Fibroblast of gingiva (primary cell): ENCODE measurements at regions not wholly inside any gene's neighbourhood (a gene's known extent, or its start where the extent isn't known, plus 50 kb on each side); places are given as distances from the start of the nearest gene placed in this dataset.
"Not testable (repeated sequence)": the region's sequence is repeated elsewhere in the genome, so short reads cannot be mapped to it uniquely, and the experiment has no call there.

ENCODE experiments used
- DNase-seq: peaks from one replicate; pipeline ENCODE4 v3.0.0-alpha.2; 2011; ENCODE audit warnings: low read depth

GRCh38 chr4:24208691-24209090, 318.8 kb upstream of the PPARGC1A start:
- no peak for DNase-seq

GRCh38 chr4:24204708-24205107, 314.9 kb upstream of the PPARGC1A start:
- DNase-seq, result not testable (repeated sequence)

- DNase-seq, result no peak
Observed at GRCh38 chr4:24203926-24204325, 314.1 kb upstream of the PPARGC1A start.

GRCh38 chr4:24202579-24202978, 312.7 kb upstream of the PPARGC1A start:
- no peak for DNase-seq

DNA sequence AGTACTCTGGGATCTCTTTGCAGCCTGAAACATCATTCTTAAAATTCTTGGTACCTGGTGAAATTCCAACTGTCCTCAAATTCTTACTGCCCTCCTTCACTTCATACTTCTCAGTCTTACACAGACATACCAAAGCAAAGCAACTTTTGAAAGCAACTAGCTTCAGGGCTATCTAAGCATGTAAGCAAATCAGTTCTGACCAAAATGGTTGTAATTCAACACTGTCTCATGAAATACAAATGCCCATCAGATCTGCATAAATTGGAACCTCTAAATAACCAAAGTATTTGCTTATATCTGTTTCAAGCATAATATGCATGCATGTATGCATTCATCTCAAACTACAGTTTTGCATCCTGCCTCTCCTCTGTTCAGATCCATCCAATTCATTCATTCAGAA, 308.1 kb upstream of the PPARGC1A start:
- DNase-seq, result no peak

GRCh38 chr4:24196785-24197184, 306.9 kb upstream of the PPARGC1A start:
- no peak for DNase-seq

GRCh38 chr4:24195991-24196736, 306.3 kb upstream of the PPARGC1A start:
- DNase-seq, result no peak

GRCh38 chr4:24192018-24192641, 302.3 kb upstream of the PPARGC1A start:
- DNase-seq, result no peak

DNA sequence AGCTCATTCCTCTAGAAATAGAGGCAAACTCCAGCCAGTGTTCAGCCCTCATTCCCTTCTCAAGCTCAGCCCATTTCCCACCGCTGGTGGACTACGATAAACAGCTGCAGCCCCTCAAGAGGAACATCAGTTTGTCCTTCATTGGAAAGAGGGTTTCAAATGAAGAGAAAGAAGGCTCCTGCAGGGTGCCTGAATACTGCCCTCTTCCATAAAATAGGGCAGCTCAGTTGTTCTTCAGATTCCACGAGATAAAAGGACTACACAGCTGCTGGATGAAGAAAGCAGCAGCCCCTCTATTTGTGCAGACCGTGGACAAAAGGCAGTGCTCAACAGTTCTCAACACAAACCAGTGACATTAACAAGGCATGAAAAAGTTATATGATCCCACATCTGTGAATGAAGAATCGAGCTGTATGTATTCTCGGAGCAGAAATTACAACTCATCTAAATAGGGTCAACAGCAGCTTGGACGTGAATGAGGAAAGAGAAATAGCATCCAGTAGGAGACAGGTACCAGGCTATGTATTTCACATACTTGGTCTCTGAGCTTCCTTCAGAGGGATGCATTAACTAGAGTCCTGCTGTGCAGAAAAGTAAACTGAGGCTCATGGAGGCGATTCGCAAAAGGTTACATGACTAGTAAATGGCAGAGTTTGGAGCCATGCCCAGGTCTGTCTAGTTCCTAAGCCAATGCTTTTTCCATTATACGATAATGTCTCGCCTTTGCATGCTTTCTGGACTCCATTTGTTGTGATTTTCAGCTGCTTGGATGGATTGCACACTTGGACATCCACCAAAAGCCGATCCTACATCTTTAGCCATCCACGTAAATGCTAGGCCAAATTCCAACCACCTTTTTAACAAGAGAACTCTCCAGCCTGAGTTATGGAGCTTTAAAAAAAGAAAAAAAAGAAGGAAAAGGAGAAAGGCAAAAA, 301.2 kb upstream of the PPARGC1A start:
- no peak for DNase-seq

- no peak for DNase-seq
Observed at GRCh38 chr4:24188459-24188858, 298.6 kb upstream of the PPARGC1A start.

DNA sequence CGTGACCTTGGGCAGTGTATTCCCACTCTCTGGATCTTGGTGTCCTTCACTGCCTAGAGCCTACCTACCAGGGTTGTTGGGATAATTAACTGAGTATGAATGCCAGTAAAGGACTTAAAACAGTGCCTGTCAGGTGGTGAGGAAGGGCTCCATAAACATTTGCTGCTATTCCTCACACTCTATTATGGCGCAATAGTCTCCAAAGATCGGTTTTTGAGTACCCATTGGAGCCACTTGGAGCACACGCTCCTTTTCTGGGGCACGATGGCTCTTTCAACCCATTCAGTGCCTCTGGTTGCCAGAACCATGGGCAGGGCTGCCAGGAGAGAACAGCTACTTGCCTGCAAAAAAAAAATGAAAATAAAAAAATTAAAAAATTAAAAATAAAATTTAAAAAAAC, 296.6 kb upstream of the PPARGC1A start:
- DNase-seq, result no peak

- no peak for DNase-seq
Observed at GRCh38 chr4:24181005-24181404, 291.2 kb upstream of the PPARGC1A start.

DNA sequence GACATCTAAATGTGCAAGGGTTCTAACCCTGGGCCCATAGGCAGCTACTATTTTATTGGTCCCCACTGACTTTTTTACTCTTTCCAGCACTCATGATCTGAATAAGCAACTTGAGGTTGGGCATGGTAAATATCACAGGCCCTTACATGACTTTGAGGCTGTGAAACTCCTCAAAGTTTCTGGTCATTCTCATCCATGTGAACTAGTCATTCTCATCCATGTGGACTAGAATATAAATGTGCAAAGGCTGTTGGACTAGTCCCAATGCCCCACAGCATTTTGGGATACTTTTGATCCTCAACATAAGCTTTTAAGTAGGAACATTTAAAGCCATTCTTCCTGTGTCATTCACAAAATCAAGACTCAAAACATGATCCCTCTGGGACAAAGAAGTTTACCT, 290.7 kb upstream of the PPARGC1A start:
- DNase-seq, result no peak

DNA sequence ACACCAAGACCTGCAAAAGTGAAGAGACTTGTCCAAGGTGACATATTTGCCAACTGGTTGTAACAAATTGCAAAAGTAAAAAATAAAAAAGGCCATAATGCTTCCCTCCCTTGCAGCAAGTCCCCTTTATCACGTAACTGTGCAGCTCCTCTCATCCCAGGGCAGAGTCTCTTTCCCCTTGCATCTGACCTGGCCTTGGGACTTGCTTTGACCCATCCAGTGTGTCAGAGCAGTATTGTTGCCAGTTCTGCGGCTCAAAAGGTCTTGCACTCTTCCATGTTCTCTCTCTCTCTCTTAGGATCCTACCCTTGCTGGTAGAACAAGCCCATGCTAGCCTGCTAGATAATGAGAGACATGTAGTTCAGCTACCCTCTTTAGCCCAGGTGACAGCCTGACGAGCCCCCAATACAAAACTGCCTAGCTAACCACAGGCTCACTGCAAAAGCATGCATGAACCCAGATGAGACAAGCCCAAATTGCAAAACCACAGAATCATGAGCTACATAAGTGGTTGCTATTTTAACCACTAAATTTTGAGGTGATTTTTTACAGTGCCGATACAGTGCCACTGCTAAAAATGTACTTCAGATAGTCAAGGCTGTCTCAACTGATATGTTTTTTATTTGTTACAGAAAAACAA, 289.5 kb upstream of the PPARGC1A start:
- no peak for DNase-seq

- DNase-seq, result not testable (repeated sequence)
Observed at GRCh38 chr4:24177443-24177842, 287.6 kb upstream of the PPARGC1A start.

DNA sequence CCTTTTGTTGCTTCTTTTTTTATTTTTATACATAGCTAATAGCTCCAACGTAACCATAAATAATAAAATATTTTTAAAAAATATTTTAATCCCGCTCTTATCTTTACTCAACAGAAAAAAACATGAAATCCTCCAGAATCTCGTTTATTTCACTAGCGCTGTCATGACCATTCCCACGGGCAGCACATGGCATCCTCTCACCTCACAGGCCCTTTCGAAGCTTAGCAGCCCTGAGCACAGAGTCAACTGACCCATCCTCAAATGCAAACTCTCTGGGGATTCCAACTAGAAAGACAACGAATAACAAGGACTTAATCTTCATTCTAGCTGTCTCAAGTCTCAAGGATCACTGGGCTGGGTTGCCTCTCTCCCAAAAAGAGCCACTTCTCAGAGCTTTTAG, 285.9 kb upstream of the PPARGC1A start:
- DNase-seq, result no peak

GRCh38 chr4:24174602-24175001, 284.8 kb upstream of the PPARGC1A start:
- DNase-seq, result no peak

- no peak for DNase-seq
Observed at GRCh38 chr4:24172406-24172805, 282.6 kb upstream of the PPARGC1A start.

- no peak for DNase-seq
Observed at GRCh38 chr4:24169956-24170355, 280.1 kb upstream of the PPARGC1A start.

DNA sequence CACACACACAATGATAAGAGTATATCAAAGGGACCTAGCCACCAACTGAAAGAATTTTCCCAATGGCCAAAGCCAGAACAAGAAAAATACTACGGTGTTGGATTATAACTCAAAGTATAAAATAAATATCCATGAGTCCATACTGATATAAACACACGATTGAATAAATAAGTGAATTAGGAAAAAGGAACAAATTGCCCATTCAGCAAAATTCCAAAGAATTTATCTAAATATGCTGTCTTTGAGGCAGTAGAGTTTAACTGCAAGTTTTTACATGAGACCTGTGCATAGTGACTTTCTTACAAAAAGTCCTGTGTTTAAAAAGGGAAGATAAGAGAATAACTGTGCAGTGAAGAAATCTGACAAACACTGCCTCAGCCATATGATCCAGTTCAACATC, 278.8 kb upstream of the PPARGC1A start:
- DNase-seq, result no peak

DNA sequence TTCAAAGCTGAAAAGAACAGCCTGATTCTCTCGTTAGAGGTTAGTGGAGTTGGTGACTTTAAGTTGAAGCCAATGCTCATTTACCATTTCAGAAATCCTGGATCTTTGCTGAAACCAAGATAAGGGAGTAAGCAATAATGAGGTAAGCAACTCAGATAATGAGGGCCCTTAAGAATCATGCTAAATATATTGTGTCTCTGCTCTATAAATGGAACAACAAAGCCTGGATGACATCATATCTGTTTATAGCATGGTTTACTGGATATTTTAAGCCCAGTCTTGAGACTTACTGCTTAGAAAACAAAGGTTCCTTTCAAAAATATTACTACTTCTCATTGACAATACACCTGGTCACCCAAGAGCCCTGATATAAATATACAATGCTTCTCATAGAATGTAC, 276.7 kb upstream of the PPARGC1A start:
- DNase-seq, result no peak

- DNase-seq, result no peak
Observed at GRCh38 chr4:24164797-24165196, 274.9 kb upstream of the PPARGC1A start.
